H9 (cell line): ENCODE measurements at regions not wholly inside any gene's neighbourhood (a gene's known extent, or its start where the extent isn't known, plus 50 kb on each side); places are given as distances from the start of the nearest gene placed in this dataset.

Experiments used
- DNase-seq: peaks from one replicate; pipeline ENCODE4 v3.0.0-alpha.2; 2017
- H2AFZ ChIP-seq: one replicate; pipeline ENCODE4 v1.6.1; 2013; ENCODE audit warnings: mild to moderate bottlenecking, low read length, control low read depth, moderate library complexity
- H2AK5ac ChIP-seq: 2 replicates; pipeline ENCODE4 v1.6.1; 2013; ENCODE audit warnings: low read length, control low read depth, mixed read lengths; ENCODE audit not compliant: insufficient read length
- H2BK120ac ChIP-seq: one replicate; pipeline ENCODE4 v1.6.1; 2013; ENCODE audit warnings: low read depth, mild to moderate bottlenecking, low read length, control low read depth, inconsistent platforms; ENCODE audit not compliant: poor library complexity, severe bottlenecking
- H2BK12ac ChIP-seq: 2 replicates; pipeline ENCODE4 v1.6.1; 2013; ENCODE audit warnings: low read length, control low read depth, mixed read lengths, low read depth; ENCODE audit not compliant: insufficient read length
- H2BK15ac ChIP-seq: 2 replicates; pipeline ENCODE4 v1.6.1; 2013; ENCODE audit warnings: low read depth, low read length, control low read depth
- H2BK20ac ChIP-seq: one replicate; pipeline ENCODE4 v1.6.1; 2013; ENCODE audit warnings: low read depth, mild to moderate bottlenecking, low read length, control low read depth, inconsistent platforms; ENCODE audit not compliant: poor library complexity, severe bottlenecking
- H2BK5ac ChIP-seq: 2 replicates; pipeline ENCODE4 v1.6.1; 2013; ENCODE audit warnings: low read length, control low read depth, mixed read lengths; ENCODE audit not compliant: insufficient read length
- H3K14ac ChIP-seq: 2 replicates; pipeline ENCODE4 v1.6.1; 2013; ENCODE audit warnings: low read length, control low read depth; ENCODE audit not compliant: insufficient read depth
- H3K18ac ChIP-seq: 2 replicates; pipeline ENCODE4 v1.6.1; 2013; ENCODE audit warnings: low read depth, mild to moderate bottlenecking, mixed read lengths, low read length, control low read depth; ENCODE audit not compliant: insufficient read length
- H3K23ac ChIP-seq: 2 replicates; pipeline ENCODE4 v1.6.1; 2013; ENCODE audit warnings: low read length, control low read depth, mixed read lengths, low read depth; ENCODE audit not compliant: insufficient read length
- H3K23me2 ChIP-seq: 2 replicates; pipeline ENCODE4 v1.6.1; 2013; ENCODE audit warnings: low read depth, mild to moderate bottlenecking, mixed read lengths, low read length, control low read depth; ENCODE audit not compliant: insufficient read length, poor library complexity, severe bottlenecking
- H3K27ac ChIP-seq: 2 replicates; pipeline ENCODE4 v1.5.1; 2013; ENCODE audit warnings: low read length, control low read depth, mixed read lengths, low read depth; ENCODE audit not compliant: insufficient read length
- H3K27me3 ChIP-seq: 2 replicates; pipeline ENCODE4 v1.6.1; 2013; ENCODE audit warnings: low read length, control low read depth, inconsistent platforms; ENCODE audit not compliant: insufficient read depth
- H3K4ac ChIP-seq: 2 replicates; pipeline ENCODE4 v1.6.1; 2013; ENCODE audit warnings: low read depth, mild to moderate bottlenecking, control low read depth, inconsistent platforms, low read length, moderate library complexity
- H3K4me1 ChIP-seq: 2 replicates; pipeline ENCODE4 v1.6.1; 2013; ENCODE audit warnings: low read length, control low read depth, inconsistent platforms; ENCODE audit not compliant: insufficient read depth
- H3K4me2 ChIP-seq: 2 replicates; pipeline ENCODE4 v1.6.1; 2013; ENCODE audit warnings: low read length, control low read depth, mixed read lengths; ENCODE audit not compliant: insufficient read length, insufficient read depth
- H3K56ac ChIP-seq: 2 replicates; pipeline ENCODE4 v1.6.1; 2013; ENCODE audit warnings: low read depth, mild to moderate bottlenecking, mixed read lengths, low read length, control low read depth; ENCODE audit not compliant: insufficient read length
- H3K79me1 ChIP-seq: 2 replicates; pipeline ENCODE4 v1.6.1; 2013; ENCODE audit warnings: low read depth, mild to moderate bottlenecking, moderate library complexity, low read length, control low read depth, inconsistent platforms; ENCODE audit not compliant: insufficient read depth, poor library complexity, severe bottlenecking
- H3K79me2 ChIP-seq: 2 replicates; pipeline ENCODE4 v1.6.1; 2013; ENCODE audit warnings: low read length, control low read depth, inconsistent platforms; ENCODE audit not compliant: insufficient read depth
- H3K9ac ChIP-seq: 2 replicates; pipeline ENCODE4 v1.6.1; 2013; ENCODE audit warnings: low read length, control low read depth, mixed read lengths; ENCODE audit not compliant: insufficient read length; ENCODE audit errors: extremely low read depth
- H3K9me3 ChIP-seq: one replicate; pipeline ENCODE4 v1.6.1; 2013; ENCODE audit warnings: low read depth, low read length, inconsistent platforms; ENCODE audit not compliant: control insufficient read depth
- H3T11ph ChIP-seq: one replicate; pipeline ENCODE4 v1.6.1; 2013; ENCODE audit warnings: mild to moderate bottlenecking, low read length, control low read depth, inconsistent platforms
- H4K20me1 ChIP-seq: one replicate; pipeline ENCODE4 v1.6.1; 2013; ENCODE audit not compliant: control insufficient read depth, insufficient read length, insufficient read depth
- H4K5ac ChIP-seq: 2 replicates; pipeline ENCODE4 v1.6.1; 2013; ENCODE audit warnings: low read depth, mild to moderate bottlenecking, mixed read lengths, low read length, control low read depth; ENCODE audit not compliant: insufficient read length
- H4K8ac ChIP-seq: replicated peaks from 2 replicates; pipeline ENCODE4 v1.6.1; 2013; ENCODE audit warnings: low read length, control low read depth, mixed read lengths, low read depth; ENCODE audit not compliant: insufficient read length
- H4K91ac ChIP-seq: 2 replicates; pipeline ENCODE4 v1.6.1; 2013; ENCODE audit warnings: low read depth, mild to moderate bottlenecking, moderate library complexity, mixed read lengths, low read length, control low read depth; ENCODE audit not compliant: insufficient read length
- H3K27ac Mint-ChIP-seq, 3 experiments: 2 replicates in 2 of 3; 3 replicates in 1 of 3; pipeline ENCODE4 v1.8.0; 2020 to 2021; ENCODE audit warnings: mixed read lengths in 3 of 3, mild to moderate bottlenecking in 1 of 3, moderate library complexity in 1 of 3
- H3K27me3 Mint-ChIP-seq: 2 replicates; pipeline ENCODE4 v1.8.0; 2021; ENCODE audit warnings: low read depth, mild to moderate bottlenecking, moderate library complexity, mixed read lengths
- H3K36me3 Mint-ChIP-seq, 3 experiments: 2 replicates in 2 of 3; 3 replicates in 1 of 3; pipeline ENCODE4 v1.8.0; 2020 to 2021; ENCODE audit warnings: low read depth in 3 of 3, mixed read lengths in 3 of 3; ENCODE audit not compliant: insufficient read depth in 1 of 3
- H3K4me1 Mint-ChIP-seq, 2 experiments: 2 replicates each; pipeline ENCODE4 v1.8.0; 2020; ENCODE audit warnings: mixed read lengths in 2 of 2
- H3K4me3 Mint-ChIP-seq, 2 experiments: 2 replicates in 1 of 2; 3 replicates in 1 of 2; pipeline ENCODE4 v1.8.0; 2020 to 2021; ENCODE audit warnings: mild to moderate bottlenecking in 2 of 2, mixed read lengths in 2 of 2, moderate library complexity in 1 of 2
- H3K9me3 Mint-ChIP-seq, 2 experiments: 2 replicates in 1 of 2; 3 replicates in 1 of 2; pipeline ENCODE4 v1.8.0; 2020; ENCODE audit warnings: mild to moderate bottlenecking in 2 of 2, mixed read lengths in 2 of 2, moderate library complexity in 1 of 2
- CTCF ChIP-seq: fragments of 200-600 bp; sonication (generic); conservative IDR thresholded peaks from 3 replicates; pipeline ENCODE4 v1.8.0; 2021; ENCODE audit warnings: antibody characterized with exemption, mild to moderate bottlenecking
- WGBS: extraction: QIAGEN DNeasy Blood & Tissue Kit; methylation state at CpG from one replicate; pipeline ENCODE4 v1.1.7; 2013; ENCODE audit warnings: missing lambda C conversion rate, low lambda C conversion rate, mixed read lengths; ENCODE audit not compliant: insufficient read length; ENCODE audit errors: extremely low coverage; 5-methylcytosine and 5-hydroxymethylcytosine counted together

- H3K14ac ChIP-seq: peak overlapping the region; percentile 47; the same call in 1 of the 2 replicates
- no peak overlapping the region for H3T11ph ChIP-seq
- no peak overlapping the region for H3K4ac ChIP-seq
- WGBS: no CpG with 5 or more reads among the region's 2 CpGs
- no peaks in the 10 kb centered on the region for H4K20me1 ChIP-seq
- no peak overlapping the region for H2BK5ac ChIP-seq
- H3K4me2 ChIP-seq: no peak overlapping the region
- peak overlapping the region in 2 of 3 experiments; percentile 66 to 77; a peak in 1 of 7 replicates for H3K27ac Mint-ChIP-seq
- H2BK15ac ChIP-seq: no peak overlapping the region
- H3K18ac ChIP-seq: no peak overlapping the region
- H2AK5ac ChIP-seq: no peak overlapping the region
- no peak overlapping the region for H3K9ac ChIP-seq
- no peak overlapping the region for H2BK20ac ChIP-seq
- no peak for TF ChIP-seq CTCF
- H3K4me1 ChIP-seq: no peaks in the 10 kb centered on the region
- H4K91ac ChIP-seq: no peak overlapping the region
- H3K79me1 ChIP-seq: no peaks in the 10 kb centered on the region
- no peak overlapping the region for H2BK120ac ChIP-seq
- H3K4me3 Mint-ChIP-seq: no peak overlapping the region
- no peak for DNase-seq
- no peak overlapping the region for H3K27ac ChIP-seq
- no peaks in the 10 kb centered on the region for H3K27me3 Mint-ChIP-seq
- no peak overlapping the region for H4K5ac ChIP-seq
- H3K79me2 ChIP-seq: no peaks in the 10 kb centered on the region
- H3K27me3 ChIP-seq: no peaks in the 10 kb centered on the region
- H3K4me1 Mint-ChIP-seq: peaks cover 11 to 25% of the 10 kb centered on the region in 2 experiments
- no peak overlapping the region for H3K23ac ChIP-seq
- no peaks in the 10 kb centered on the region for H3K9me3 ChIP-seq
- no peak overlapping the region for H4K8ac ChIP-seq
- H2BK12ac ChIP-seq: no peak overlapping the region
- no peak overlapping the region for H2AFZ ChIP-seq
- no peaks in the 10 kb centered on the region; a peak in 2 of 7 replicates for H3K36me3 Mint-ChIP-seq
- H3K56ac ChIP-seq: no peak overlapping the region
- peaks cover 3 to 9% of the 10 kb centered on the region in 2 experiments; a peak in 4 of 5 replicates for H3K9me3 Mint-ChIP-seq
- no peaks in the 10 kb centered on the region for H3K23me2 ChIP-seq
Observed at GRCh38 chr6:98156580-98156979, 677.8 kb upstream of the POU3F2 start.
